Peyer's patch (tissue), 4 donors: ENCODE measurements at regions not wholly inside any gene's neighbourhood (a gene's known extent, or its start where the extent isn't known, plus 50 kb on each side); places are given as distances from the start of the nearest gene placed in this dataset.

Experiments used
- POLR2A ChIP-seq, 2 donors: fragments of 450-650 bp; IDR thresholded peaks; one replicate each; pipeline ENCODE4 v1.5.1; 2017; ENCODE audit warnings: antibody characterized with exemption in 2 of 2, mild to moderate bottlenecking in 2 of 2, moderate library complexity in 2 of 2
- TF ChIP-seq, protein P1 (sequence below), 6 experiments: fragments of 450-650 bp in 4 of 6; fragments of 200-600 bp in 2 of 6; sonication (generic) in 1 of 6; IDR thresholded peaks; one replicate each; pipeline ENCODE4 v1.5.1; 2017 to 2019; ENCODE audit warnings: antibody characterized with exemption in 6 of 6, mild to moderate bottlenecking in 3 of 6, moderate library complexity in 1 of 6

- TF ChIP-seq, protein P1, sequence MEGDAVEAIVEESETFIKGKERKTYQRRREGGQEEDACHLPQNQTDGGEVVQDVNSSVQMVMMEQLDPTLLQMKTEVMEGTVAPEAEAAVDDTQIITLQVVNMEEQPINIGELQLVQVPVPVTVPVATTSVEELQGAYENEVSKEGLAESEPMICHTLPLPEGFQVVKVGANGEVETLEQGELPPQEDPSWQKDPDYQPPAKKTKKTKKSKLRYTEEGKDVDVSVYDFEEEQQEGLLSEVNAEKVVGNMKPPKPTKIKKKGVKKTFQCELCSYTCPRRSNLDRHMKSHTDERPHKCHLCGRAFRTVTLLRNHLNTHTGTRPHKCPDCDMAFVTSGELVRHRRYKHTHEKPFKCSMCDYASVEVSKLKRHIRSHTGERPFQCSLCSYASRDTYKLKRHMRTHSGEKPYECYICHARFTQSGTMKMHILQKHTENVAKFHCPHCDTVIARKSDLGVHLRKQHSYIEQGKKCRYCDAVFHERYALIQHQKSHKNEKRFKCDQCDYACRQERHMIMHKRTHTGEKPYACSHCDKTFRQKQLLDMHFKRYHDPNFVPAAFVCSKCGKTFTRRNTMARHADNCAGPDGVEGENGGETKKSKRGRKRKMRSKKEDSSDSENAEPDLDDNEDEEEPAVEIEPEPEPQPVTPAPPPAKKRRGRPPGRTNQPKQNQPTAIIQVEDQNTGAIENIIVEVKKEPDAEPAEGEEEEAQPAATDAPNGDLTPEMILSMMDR (IDR thresholded peaks at IDR 0.05) = no peak
- TF ChIP-seq POLR2A (IDR thresholded peaks at IDR 0.05) = no peak
Observed at GRCh38 chr1:34455121-34455520, 278.4 kb downstream of the C1orf94 start.
